DOHH2 (cell line): ENCODE measurements at regions not wholly inside any gene's neighbourhood (a gene's known extent, or its start where the extent isn't known, plus 50 kb on each side); places are given as distances from the start of the nearest gene placed in this dataset.

ENCODE experiments used
- H3F3A ChIP-seq: fragments of 200-600 bp; sonication (generic), shearing (Covaris generic); 2 replicates; pipeline ENCODE4 v1.6.0; 2016; ENCODE audit warnings: antibody characterized with exemption, mild to moderate bottlenecking; ENCODE audit not compliant: control insufficient read depth, insufficient read depth
- H3K27ac ChIP-seq: fragments of 200-600 bp; sonication (generic); 2 replicates; pipeline ENCODE4 v1.5.1; 2014; ENCODE audit warnings: low read depth, mild to moderate bottlenecking, low read length, moderate library complexity
- H3K27me3 ChIP-seq: fragments of 200-600 bp; sonication (generic); 2 replicates; pipeline ENCODE4 v1.6.1; 2014; ENCODE audit warnings: mild to moderate bottlenecking, low read length, mixed read lengths; ENCODE audit not compliant: control insufficient read depth
- H3K36me3 ChIP-seq: fragments of 200-600 bp; sonication (generic); 2 replicates; pipeline ENCODE4 v1.6.1; 2014; ENCODE audit warnings: mild to moderate bottlenecking, low read length, moderate library complexity, mixed read lengths; ENCODE audit not compliant: control insufficient read depth
- H3K4me1 ChIP-seq: fragments of 200-600 bp; sonication (generic); 2 replicates; pipeline ENCODE4 v1.6.1; 2014; ENCODE audit warnings: mild to moderate bottlenecking, low read length, mixed read lengths; ENCODE audit not compliant: control insufficient read depth
- H3K4me2 ChIP-seq: fragments of 200-600 bp; sonication (generic); 2 replicates; pipeline ENCODE4 v1.6.0; 2014; ENCODE audit warnings: mild to moderate bottlenecking, low read length, moderate library complexity
- H3K4me3 ChIP-seq: fragments of 200-600 bp; sonication (generic); 2 replicates; pipeline ENCODE4 v1.5.1; 2014; ENCODE audit warnings: mild to moderate bottlenecking, low read length, mixed read lengths
- H3K79me2 ChIP-seq: fragments of 200-600 bp; sonication (generic); 2 replicates; pipeline ENCODE4 v1.6.1; 2014; ENCODE audit warnings: mild to moderate bottlenecking, low read length, mixed read lengths; ENCODE audit not compliant: control insufficient read depth
- H3K9me2 ChIP-seq: fragments of 200-600 bp; sonication (generic); replicated peaks from 2 replicates; pipeline ENCODE4 v1.6.1; 2014; ENCODE audit warnings: mild to moderate bottlenecking, low read length, mixed read lengths; ENCODE audit not compliant: control insufficient read depth
- H3K9me3 ChIP-seq: fragments of 200-600 bp; sonication (generic); 2 replicates; pipeline ENCODE4 v1.6.1; 2014; ENCODE audit warnings: antibody characterized with exemption, low read length, mixed read lengths; ENCODE audit not compliant: control insufficient read depth, insufficient read depth
- H4K20me1 ChIP-seq: fragments of 200-600 bp; sonication (generic); 2 replicates; pipeline ENCODE4 v1.6.0; 2014; ENCODE audit warnings: low read depth, mild to moderate bottlenecking, antibody characterized with exemption, low read length, moderate library complexity; ENCODE audit not compliant: control insufficient read depth, insufficient read depth
- CTCF ChIP-seq: fragments of 200-600 bp; sonication (generic); IDR thresholded peaks from one replicate; pipeline ENCODE4 v1.5.1; 2014; ENCODE audit warnings: antibody characterized with exemption, mild to moderate bottlenecking, low read depth, low read length; ENCODE audit not compliant: poor library complexity, severe bottlenecking
- EZH2phosphoT487 ChIP-seq: fragments of 200-600 bp; sonication (generic); IDR thresholded peaks from 2 replicates; pipeline ENCODE4 v1.6.1; 2017; ENCODE audit warnings: borderline replicate concordance, mild to moderate bottlenecking, antibody characterized with exemption, low read length, moderate library complexity, mixed read lengths

- H3K36me3 ChIP-seq: no peaks in the 10 kb centered on the region
- no peak overlapping the region for H3K27ac ChIP-seq
- TF ChIP-seq EZH2phosphoT487 (no peak), CTCF (no peak)
Measured at GRCh38 chr18:73774811-73775509, 372.7 kb downstream of the FBXO15 start.

GRCh38 chr18:73768043-73768442 is 379.6 kb downstream of the FBXO15 start:
- TF ChIP-seq EZH2phosphoT487: no peak
- TF ChIP-seq CTCF: no peak
- H3K27ac ChIP-seq: no peak overlapping the region
- H4K20me1 ChIP-seq: no peaks in the 10 kb centered on the region
- H3K36me3 ChIP-seq: no peaks in the 10 kb centered on the region
- H3K9me3 ChIP-seq: no peaks in the 10 kb centered on the region
- no peaks in the 10 kb centered on the region for H3K27me3 ChIP-seq
- no peaks in the 10 kb centered on the region for H3K9me2 ChIP-seq
- H3F3A ChIP-seq: no peaks in the 10 kb centered on the region
- H3K4me1 ChIP-seq: no peaks in the 10 kb centered on the region
- no peak overlapping the region for H3K4me2 ChIP-seq
- H3K79me2 ChIP-seq: no peaks in the 10 kb centered on the region
- no peak overlapping the region for H3K4me3 ChIP-seq

More at GRCh38 chr18:73774811-73775509, 372.7 kb downstream of the FBXO15 start:
- Histone ChIP-seq H3K4me1 (no peaks in the 10 kb centered on the region), H4K20me1 (no peaks in the 10 kb centered on the region), H3F3A (no peaks in the 10 kb centered on the region), H3K27me3 (no peaks in the 10 kb centered on the region), H3K9me3 (no peaks in the 10 kb centered on the region), H3K4me2 (no peak overlapping the region), H3K79me2 (no peaks in the 10 kb centered on the region), H3K4me3 (no peak overlapping the region), H3K9me2 (no peaks in the 10 kb centered on the region)

GRCh38 chr18:73766910-73767515 is 380.6 kb downstream of the FBXO15 start:
- no peaks in the 10 kb centered on the region for H3K4me1 ChIP-seq
- H3F3A ChIP-seq: no peaks in the 10 kb centered on the region
- no peaks in the 10 kb centered on the region for H3K9me2 ChIP-seq
- H3K4me3 ChIP-seq: no peak overlapping the region
- H3K9me3 ChIP-seq: no peaks in the 10 kb centered on the region
- no peaks in the 10 kb centered on the region for H3K79me2 ChIP-seq
- no peaks in the 10 kb centered on the region for H3K36me3 ChIP-seq
- H3K27ac ChIP-seq: no peak overlapping the region
- TF ChIP-seq EZH2phosphoT487: no peak
- no peak for TF ChIP-seq CTCF
- no peak overlapping the region for H3K4me2 ChIP-seq
- no peaks in the 10 kb centered on the region for H4K20me1 ChIP-seq
- H3K27me3 ChIP-seq: no peaks in the 10 kb centered on the region
